ENCODE measurements at regions not wholly inside any gene's neighbourhood (a gene's known extent, or its start where the extent isn't known, plus 50 kb on each side); places are given as distances from the start of the nearest gene placed in this dataset.

DNA sequence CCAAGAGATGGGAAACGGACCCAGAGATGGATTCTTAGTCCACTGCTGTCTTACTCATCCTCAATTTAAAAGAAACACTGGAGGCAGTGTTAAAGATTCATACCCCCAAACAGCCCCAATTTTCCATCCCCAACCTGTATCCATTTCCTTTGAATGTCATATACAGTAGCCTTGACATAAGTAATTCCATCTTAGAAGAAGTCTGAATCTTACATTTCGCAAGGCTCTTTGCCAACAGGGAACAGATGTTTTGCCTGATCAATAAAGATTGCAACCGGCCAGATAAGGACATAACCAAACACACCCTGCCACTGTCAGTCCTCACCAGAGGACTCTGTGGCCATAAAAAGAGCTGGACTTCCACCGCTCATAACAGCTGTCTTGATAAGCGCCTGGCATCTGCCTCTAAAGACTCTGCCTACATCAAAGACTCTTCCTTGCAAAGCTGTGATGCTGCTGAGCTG, 59.0 kb upstream of the MED9 start:
- no peak for DNase-seq

DNA sequence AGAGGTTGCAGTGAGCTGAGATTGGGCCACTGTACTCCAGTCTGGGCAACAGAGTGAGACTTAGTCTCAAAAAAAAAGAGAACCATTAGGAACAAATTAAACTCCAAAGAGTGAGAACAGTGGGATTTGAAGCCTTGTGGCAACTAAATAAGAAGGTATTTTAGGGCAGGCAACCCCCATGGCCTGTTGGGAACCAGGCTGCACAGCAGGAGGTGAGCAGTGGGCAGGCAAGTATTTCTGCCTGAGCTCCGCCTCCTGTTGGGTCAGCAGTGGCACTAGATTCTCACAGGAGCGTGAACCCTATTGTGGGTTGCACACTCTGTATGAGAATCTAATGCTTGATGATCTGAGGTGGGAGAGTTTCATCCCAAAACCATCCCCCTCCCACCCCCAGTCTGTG, 57.6 kb upstream of the MED9 start:
- DNase-seq: no peak

DNA sequence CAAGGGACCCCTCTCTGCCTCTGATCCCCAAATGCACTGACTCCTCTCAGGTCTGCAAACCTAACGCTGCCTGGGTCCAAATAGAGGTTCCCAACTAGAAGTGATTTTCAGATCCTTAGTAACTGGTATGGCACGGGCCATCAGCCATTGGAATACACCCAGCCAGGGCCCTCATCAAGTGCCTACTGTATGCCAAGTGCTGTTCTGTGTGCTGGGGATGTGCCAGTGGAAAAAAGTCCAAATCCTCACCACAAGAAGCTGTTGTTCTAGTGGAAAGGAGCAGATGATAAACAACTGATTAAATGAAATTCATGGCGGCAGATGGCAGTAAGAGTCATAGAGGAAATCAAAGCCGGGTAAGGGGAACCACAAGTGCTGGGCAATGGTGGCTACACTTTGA, 57.2 kb upstream of the MED9 start:
- no peak for DNase-seq

DNA sequence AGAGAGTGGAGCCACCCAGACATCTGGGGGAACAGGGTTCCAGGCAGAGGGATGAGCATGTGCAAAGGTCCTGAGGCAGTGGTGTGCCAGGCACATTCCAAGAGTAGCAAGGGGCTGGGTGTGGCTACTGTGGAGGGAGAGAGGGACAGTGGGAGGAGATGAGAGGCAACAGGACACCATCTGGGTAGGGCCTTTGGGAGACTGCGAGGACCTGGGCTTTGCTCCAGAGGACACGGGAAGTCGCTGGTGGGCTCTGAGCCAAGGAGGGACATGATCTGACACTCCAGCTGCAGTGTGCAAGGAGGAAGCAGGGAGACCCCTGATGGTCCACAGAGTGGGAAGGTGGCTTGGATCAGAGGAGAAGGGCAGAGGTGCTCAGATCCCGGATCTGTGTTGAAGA, 56.7 kb upstream of the MED9 start:
- DNase-seq: no peak

DNA sequence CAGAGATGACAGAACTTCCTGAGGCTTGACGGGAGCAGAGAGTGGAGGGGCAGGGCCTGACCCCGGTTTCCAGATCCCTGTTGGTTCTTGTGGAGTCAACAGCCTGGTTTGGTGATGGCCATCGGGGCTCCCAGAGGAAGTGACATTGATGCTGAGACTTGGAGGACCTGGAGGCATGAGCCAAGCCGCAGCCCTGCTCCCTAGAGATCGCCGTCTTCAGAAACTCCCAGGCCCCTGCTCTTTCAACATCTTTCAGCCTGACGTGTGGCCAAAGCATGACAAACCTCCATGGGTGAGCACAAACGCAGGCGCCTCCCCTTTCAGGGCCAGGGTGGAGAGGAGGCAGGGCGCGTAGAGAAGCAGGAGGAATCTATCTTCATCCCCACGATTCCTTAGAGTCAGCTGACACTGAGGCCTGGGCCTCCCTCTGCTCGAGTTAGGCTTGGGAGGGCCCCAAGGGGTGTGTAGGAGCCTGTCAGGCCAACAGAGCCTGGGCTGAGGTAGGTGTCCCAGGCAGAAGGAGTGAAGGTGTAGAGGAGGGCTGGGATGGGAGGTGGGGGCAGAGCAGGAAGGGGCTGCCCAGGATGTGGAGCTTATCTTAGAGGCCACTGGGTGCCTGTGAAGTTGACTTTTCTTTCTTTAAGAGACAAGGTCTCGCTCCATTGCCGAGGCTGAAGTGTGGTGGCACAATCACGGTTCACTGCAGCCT, 56.1 kb upstream of the MED9 start:
- DNase-seq: peak; percentile 65

DNA sequence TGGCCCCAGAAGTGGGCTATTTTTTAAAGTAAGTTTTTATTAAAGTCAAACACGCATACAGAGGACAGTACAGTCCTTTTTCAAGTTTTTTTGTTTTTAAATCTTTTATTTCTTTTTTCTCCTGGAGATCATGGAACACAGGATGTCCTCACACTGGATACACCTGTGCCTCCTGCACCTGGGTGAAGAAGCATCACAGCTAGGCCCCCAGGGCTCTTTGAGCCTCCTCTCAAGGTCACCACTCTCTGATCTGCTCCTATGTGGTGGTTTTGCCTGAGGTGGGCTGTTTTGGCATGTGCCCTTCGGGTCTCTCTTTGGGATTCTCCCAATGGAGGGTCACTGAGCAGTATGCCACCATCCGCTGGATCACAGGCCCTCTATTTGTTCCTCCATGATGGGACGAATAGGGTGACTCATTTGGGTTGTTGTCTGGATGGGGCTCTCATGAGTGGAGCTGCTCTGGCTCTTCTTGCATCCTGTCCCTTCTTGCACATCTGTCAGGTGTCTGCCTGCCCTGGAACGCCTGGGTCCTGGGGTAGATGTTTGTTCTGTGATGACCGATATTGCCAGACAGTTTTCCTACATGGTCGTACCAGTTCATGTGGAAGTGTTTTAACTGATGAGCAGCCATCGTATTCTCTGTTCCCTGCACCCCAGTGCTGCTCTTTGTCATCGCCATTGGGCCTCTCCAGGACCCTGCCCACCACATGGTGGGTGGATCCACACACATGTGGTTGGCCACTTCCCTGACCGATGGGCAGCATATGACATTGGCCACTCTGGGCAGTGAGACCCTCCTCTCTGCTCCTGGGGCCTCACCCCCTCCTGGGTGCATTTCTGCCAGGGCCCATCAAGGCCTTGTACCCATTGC, 55.2 kb upstream of the MED9 start:
- DNase-seq: no peak

DNA sequence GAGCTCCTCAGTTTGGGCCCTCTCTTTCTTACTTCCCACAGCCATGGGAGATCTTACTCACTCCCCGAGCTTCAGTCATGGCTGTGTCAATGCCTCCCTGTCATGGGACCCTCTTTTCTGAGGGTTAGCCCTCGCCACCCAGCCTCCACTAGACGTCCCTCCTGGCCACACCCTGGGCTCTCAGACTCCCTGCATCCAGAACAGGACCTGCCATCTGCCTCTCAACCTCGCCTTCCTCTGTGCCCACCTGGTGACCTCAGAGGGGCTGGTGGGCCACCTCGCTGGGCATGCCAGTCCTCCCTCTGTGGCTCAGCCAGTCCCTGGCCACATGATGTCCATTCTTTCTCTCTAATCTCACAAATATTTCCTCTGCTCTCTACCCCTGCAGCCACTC, 54.6 kb upstream of the MED9 start:
- DNase-seq: no peak

DNA sequence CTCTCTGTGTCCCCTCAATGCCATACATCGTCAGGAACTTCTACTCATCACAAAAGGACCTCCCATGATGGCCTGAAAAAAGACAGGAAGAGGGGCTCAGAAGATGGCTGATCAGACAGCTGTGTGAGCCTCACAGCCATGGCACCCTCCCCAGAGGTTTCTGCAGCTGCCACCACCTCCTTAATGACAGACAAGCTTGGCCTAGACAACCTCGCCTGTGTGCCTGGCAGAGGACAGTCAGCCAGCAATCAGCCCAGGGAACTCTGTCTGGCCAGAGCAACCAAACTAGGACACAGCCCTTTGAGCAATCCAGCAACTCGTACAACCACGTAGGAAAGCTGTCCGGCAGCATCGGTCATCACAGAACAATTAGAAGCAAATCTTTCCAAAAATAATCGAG, 54.2 kb upstream of the MED9 start:
- DNase-seq: no peak

DNA sequence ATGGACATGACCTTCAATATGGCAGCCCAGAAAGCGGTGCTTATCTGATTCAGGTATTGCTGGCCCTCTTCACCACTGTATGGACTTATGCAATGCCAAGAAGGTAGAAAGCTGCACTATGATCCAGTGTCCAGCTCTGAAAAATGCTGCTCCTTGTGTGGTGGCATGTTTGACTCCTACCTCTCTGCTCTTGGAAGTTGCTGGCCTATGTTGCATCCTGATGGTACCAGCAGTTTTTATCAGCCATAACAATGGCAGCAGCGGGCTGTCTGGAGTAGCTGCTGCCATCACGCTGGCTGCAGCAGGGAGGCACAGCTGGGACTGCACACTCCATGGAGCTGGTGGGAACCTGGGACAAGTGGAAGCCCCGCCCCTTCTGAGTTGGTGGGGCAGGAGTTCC, 53.1 kb upstream of the MED9 start:
- no peak for DNase-seq

DNA sequence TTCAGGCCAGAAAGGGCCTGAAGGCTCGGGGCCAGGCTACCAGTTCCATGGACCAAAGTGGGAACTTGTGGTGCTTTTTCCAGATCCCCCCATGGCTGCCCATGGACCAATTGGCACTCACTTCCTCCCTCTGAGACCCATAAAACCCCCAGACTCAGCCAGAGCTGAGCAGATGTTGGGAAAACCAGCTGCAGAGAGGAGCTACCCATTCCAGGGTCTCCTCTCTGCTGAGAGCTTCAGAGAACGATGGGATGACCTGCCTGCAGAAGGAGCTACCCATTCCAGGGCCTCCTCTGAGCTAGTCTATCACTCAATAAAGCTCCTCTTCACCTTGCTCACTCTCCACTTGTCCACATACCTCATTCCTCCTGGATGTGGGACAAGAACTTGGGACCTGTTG, 52.2 kb upstream of the MED9 start:
- no peak for DNase-seq

DNA sequence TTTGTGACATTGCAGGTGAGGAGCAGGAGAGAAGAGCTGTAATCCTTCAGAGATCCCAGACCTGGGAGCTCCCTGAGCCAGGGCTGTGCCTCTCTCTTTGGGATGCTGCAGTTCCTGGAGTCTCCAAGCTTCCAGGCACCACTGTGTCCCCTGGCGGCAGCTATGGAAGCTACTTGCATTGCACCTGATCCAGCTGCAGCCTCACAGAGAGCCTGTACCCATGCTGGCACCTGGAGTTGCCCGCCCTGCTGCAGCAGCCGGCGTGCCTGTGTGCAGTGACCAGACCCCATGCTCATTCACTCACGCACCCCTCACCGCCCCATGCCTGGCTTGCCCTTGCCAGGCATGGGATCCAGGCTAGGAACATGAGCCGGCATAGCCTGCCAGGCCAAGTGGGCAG, 51.8 kb upstream of the MED9 start:
- DNase-seq: no peak

DNA sequence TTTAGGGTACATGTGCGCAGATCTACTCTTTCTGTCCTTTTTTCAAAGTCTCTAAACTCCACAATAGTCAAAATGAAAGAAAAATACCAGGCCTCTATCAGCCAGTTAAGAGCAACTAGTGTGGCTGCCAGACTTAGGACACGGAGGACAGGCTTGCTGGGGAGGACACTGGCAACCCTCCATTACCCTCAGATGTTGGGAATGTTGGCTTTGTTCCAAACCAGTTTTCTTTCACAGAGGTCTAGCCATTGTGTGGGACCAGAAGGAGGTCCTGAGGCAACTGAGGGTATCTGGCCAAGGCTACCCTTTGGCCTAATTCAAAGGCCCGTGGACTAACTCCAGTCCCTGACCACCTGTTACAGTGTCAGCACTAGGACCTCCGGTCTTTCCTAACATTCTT, 51.2 kb upstream of the MED9 start:
- no peak for DNase-seq

DNA sequence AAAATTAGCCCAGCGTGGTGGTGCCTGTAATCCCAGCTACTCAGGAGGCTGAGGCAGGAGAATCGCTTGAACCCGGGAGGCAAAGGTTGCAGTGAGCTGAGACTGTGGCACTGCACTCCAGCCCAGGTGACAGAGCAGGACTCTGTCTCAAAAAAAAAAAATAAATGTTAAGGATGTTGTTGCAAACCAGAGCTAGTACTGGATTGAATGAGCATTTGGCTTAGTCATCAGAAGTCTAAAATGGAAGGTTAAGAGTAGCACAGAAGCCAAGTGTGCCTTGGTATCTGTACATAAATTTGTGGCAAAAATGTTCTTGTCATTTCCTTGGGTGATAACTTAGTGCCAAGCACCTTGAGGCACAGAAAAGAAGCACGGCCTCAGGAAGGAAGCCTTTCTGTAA, 50.6 kb upstream of the MED9 start:
- DNase-seq: no peak

Measured in right hindlimb (tissue), 1 donor.